ENCODE measurements at regions not wholly inside any gene's neighbourhood (a gene's known extent, or its start where the extent isn't known, plus 50 kb on each side); places are given as distances from the start of the nearest gene placed in this dataset.

GRCh38 chr14:85281921-85282320 lies 248.0 kb upstream of the FLRT2 start:
- H3K9me3 ChIP-seq, result no peaks in the 10 kb centered on the region
- no peak for ATAC-seq (ENCODE audit: low FRiP score in 2 of 2)
- no peak overlapping the region for H3K27ac ChIP-seq
- no peak overlapping the region for H3K4me3 ChIP-seq
- H3K4me1 ChIP-seq, result no peaks in the 10 kb centered on the region
- TF ChIP-seq POLR2AphosphoS5 (IDR thresholded peaks at IDR 0.05) (no peak), EP300 (IDR thresholded peaks at IDR 0.05) (no peak), POLR2A (IDR thresholded peaks at IDR 0.05) (no peak)
- TF ChIP-seq, protein P1, sequence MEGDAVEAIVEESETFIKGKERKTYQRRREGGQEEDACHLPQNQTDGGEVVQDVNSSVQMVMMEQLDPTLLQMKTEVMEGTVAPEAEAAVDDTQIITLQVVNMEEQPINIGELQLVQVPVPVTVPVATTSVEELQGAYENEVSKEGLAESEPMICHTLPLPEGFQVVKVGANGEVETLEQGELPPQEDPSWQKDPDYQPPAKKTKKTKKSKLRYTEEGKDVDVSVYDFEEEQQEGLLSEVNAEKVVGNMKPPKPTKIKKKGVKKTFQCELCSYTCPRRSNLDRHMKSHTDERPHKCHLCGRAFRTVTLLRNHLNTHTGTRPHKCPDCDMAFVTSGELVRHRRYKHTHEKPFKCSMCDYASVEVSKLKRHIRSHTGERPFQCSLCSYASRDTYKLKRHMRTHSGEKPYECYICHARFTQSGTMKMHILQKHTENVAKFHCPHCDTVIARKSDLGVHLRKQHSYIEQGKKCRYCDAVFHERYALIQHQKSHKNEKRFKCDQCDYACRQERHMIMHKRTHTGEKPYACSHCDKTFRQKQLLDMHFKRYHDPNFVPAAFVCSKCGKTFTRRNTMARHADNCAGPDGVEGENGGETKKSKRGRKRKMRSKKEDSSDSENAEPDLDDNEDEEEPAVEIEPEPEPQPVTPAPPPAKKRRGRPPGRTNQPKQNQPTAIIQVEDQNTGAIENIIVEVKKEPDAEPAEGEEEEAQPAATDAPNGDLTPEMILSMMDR (IDR thresholded peaks at IDR 0.05), result no peak
- H3K36me3 ChIP-seq, result no peaks in the 10 kb centered on the region
- 78 to 80% methylated on average over 3 of the region's 3 CpGs for WGBS, 2 donors
- no peaks in the 10 kb centered on the region for H3K27me3 ChIP-seq
- no peak for DNase-seq

- 89 to 99% methylated on average over 3 of the region's 3 CpGs for WGBS, 2 donors
These were observed 241.9 kb upstream of the FLRT2 start for GRCh38 chr14:85288041-85288440.

DNA sequence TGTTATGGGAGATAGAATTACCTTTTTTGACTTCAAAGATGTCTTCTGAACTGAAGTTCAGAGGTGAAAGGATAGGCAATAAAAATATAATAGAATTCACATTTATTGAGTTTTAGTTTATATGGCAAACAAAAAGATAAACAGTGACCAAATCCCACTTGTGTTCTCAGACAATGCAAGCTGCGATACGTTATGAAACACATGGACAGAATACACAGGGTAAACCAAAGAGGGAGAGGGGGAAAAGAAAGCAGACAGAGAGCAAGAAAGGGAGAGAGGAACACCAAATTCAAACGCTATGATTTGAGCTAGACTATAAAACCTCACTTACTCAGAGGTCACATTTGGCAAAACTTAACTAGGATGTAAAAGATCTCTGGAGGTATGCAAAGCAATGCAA lies 238.2 kb upstream of the FLRT2 start:
- no peaks in the 10 kb centered on the region for H3K4me1 ChIP-seq
- ATAC-seq (ENCODE audit: low FRiP score in 2 of 2) (no peak), DNase-seq (no peak)
- H3K4me3 ChIP-seq, result no peak overlapping the region
- H3K27ac ChIP-seq, result no peak overlapping the region
- no peaks in the 10 kb centered on the region for H3K27me3 ChIP-seq
- 82 to 86% methylated on average over 3 of the region's 3 CpGs for WGBS, 2 donors
- no peaks in the 10 kb centered on the region for H3K36me3 ChIP-seq
- no peaks in the 10 kb centered on the region for H3K9me3 ChIP-seq
- TF ChIP-seq EP300 (IDR thresholded peaks at IDR 0.05), result no peak
- TF ChIP-seq POLR2A (IDR thresholded peaks at IDR 0.05), result no peak
- TF ChIP-seq, protein P1 (IDR thresholded peaks at IDR 0.05), result no peak
- no peak for TF ChIP-seq POLR2AphosphoS5 (IDR thresholded peaks at IDR 0.05)

More at GRCh38 chr14:85288041-85288440, 241.9 kb upstream of the FLRT2 start:
- DNase-seq (no peak), ATAC-seq (ENCODE audit: low FRiP score in 2 of 2) (no peak)
- Histone ChIP-seq H3K27ac (no peak overlapping the region), H3K36me3 (no peaks in the 10 kb centered on the region), H3K4me1 (no peaks in the 10 kb centered on the region), H3K27me3 (no peaks in the 10 kb centered on the region), H3K4me3 (no peak overlapping the region), H3K9me3 (no peaks in the 10 kb centered on the region)
- no peak for TF ChIP-seq EP300 (IDR thresholded peaks at IDR 0.05)
- no peak for TF ChIP-seq POLR2A (IDR thresholded peaks at IDR 0.05)
- TF ChIP-seq POLR2AphosphoS5 (IDR thresholded peaks at IDR 0.05), result no peak
- TF ChIP-seq, protein P1 (IDR thresholded peaks at IDR 0.05), result no peak

- Histone ChIP-seq H3K4me3 (no peak overlapping the region), H3K4me1 (no peaks in the 10 kb centered on the region), H3K27ac (no peak overlapping the region), H3K36me3 (no peaks in the 10 kb centered on the region), H3K9me3 (no peaks in the 10 kb centered on the region), H3K27me3 (no peaks in the 10 kb centered on the region)
- TF ChIP-seq POLR2AphosphoS5 (IDR thresholded peaks at IDR 0.05) (no peak), POLR2A (IDR thresholded peaks at IDR 0.05) (no peak), EP300 (IDR thresholded peaks at IDR 0.05) (no peak)
- TF ChIP-seq, protein P1 (IDR thresholded peaks at IDR 0.05), result no peak
- ATAC-seq (ENCODE audit: low FRiP score in 2 of 2) (no peak), DNase-seq (no peak)
- 69 to 71% methylated on average over 6 of the region's 6 CpGs for WGBS, 2 donors
These were observed 236.2 kb upstream of the FLRT2 start for GRCh38 chr14:85293612-85294234.

GRCh38 chr14:85295318-85295717 lies 234.6 kb upstream of the FLRT2 start:
- H3K9me3 ChIP-seq, result no peaks in the 10 kb centered on the region
- 87 to 96% methylated on average over 1 of the region's 1 CpG for WGBS, 2 donors

More at GRCh38 chr14:85295318-85295717, 234.6 kb upstream of the FLRT2 start:
- Histone ChIP-seq H3K4me1 (no peaks in the 10 kb centered on the region), H3K36me3 (no peaks in the 10 kb centered on the region), H3K27me3 (no peaks in the 10 kb centered on the region), H3K4me3 (no peak overlapping the region), H3K27ac (no peak overlapping the region)
- TF ChIP-seq EP300 (IDR thresholded peaks at IDR 0.05), result no peak
- TF ChIP-seq, protein P1 (IDR thresholded peaks at IDR 0.05), result no peak
- no peak for TF ChIP-seq POLR2A (IDR thresholded peaks at IDR 0.05)
- no peak for TF ChIP-seq POLR2AphosphoS5 (IDR thresholded peaks at IDR 0.05)
- no peak for DNase-seq
- ATAC-seq (ENCODE audit: low FRiP score in 2 of 2), result no peak

Data from upper lobe of left lung (tissue), 6 donors.